H1 (cell line): ENCODE measurements at regions not wholly inside any gene's neighbourhood (a gene's known extent, or its start where the extent isn't known, plus 50 kb on each side); places are given as distances from the start of the nearest gene placed in this dataset.

ENCODE experiments used
- CTCF ChIA-PET: fragments of 300-600 bp; sonication (Branson Sonifier 250); formaldehyde crosslinking; loops from one replicate; lab custom pipeline; 2021; ENCODE audit not compliant: partially characterized antibody; lab: Charles Lee
- POLR2A ChIA-PET: fragments of 300-600 bp; sonication (Branson Sonifier 250); formaldehyde crosslinking; loops from one replicate; lab custom pipeline; 2021; ENCODE audit warnings: inconsistent platforms; ENCODE audit not compliant: partially characterized antibody; lab: Charles Lee
- DNase-seq, 2 experiments: peaks; one replicate each; pipeline versions ENCODE4 v3.0.0 to v3.0.0-alpha.2; 2010 to 2022; ENCODE audit warnings: low spot score in 2 of 2, low read depth in 1 of 2, mixed read lengths in 1 of 2
- FAIRE-seq: peaks from 2 replicates; lab custom pipeline; 2011; peaks lifted over from hg19 to GRCh38; lab: Jason Lieb, UNC
- H2AFZ ChIP-seq: 2 replicates; pipeline ENCODE4 v1.8.1; 2012; ENCODE audit warnings: low read length, inconsistent platforms
- H2AK5ac ChIP-seq: 2 replicates; pipeline ENCODE4 v1.6.1; 2013; ENCODE audit warnings: low read depth, low read length
- H2BK120ac ChIP-seq: replicated peaks from 2 replicates; pipeline ENCODE3; 2013; ENCODE audit warnings: low read depth, low read length, inconsistent platforms
- H2BK12ac ChIP-seq: 2 replicates; pipeline ENCODE4 v1.6.1; 2013; ENCODE audit warnings: low read depth, low read length
- H2BK15ac ChIP-seq: 2 replicates; pipeline ENCODE4 v1.6.1; 2013; ENCODE audit warnings: low read length
- H2BK20ac ChIP-seq: 2 replicates; pipeline ENCODE4 v1.6.1; 2013; ENCODE audit warnings: low read length
- H2BK5ac ChIP-seq: 2 replicates; pipeline ENCODE4 v1.6.1; 2013; ENCODE audit warnings: low read depth, low read length
- H3K14ac ChIP-seq: 2 replicates; pipeline ENCODE4 v1.6.1; 2013; ENCODE audit warnings: inconsistent platforms; ENCODE audit not compliant: insufficient read length
- H3K18ac ChIP-seq: 2 replicates; pipeline ENCODE4 v1.6.1; 2013; ENCODE audit warnings: low read length; ENCODE audit errors: extremely low read depth
- H3K23ac ChIP-seq: 2 replicates; pipeline ENCODE4 v1.6.1; 2013; ENCODE audit warnings: inconsistent platforms; ENCODE audit not compliant: insufficient read length
- H3K23me2 ChIP-seq: 2 replicates; pipeline ENCODE4 v1.6.1; 2013; ENCODE audit warnings: low read depth, low read length
- H3K27ac ChIP-seq: 2 replicates; pipeline ENCODE4 v1.6.1; 2011; ENCODE audit warnings: low read depth, low read length, inconsistent platforms
- H3K27me3 ChIP-seq, 4 experiments: replicated peaks in 1 of 4; 1 replicate in 1 of 4; 2 replicates in 3 of 4; pipeline versions ENCODE4 v1.6.1 to v1.8.1; 2011 to 2013; ENCODE audit warnings: low read length in 3 of 4, mild to moderate bottlenecking in 3 of 4, inconsistent platforms in 2 of 4, mixed read lengths in 2 of 4, moderate library complexity in 1 of 4; ENCODE audit not compliant: control insufficient read depth in 3 of 4, insufficient read depth in 3 of 4; ENCODE audit errors: extremely low read depth in 1 of 4
- H3K36me3 ChIP-seq, 4 experiments: 2 replicates each; pipeline versions ENCODE4 v1.6.1 to v1.8.1; 2011 to 2013; ENCODE audit warnings: mild to moderate bottlenecking in 4 of 4, low read length in 3 of 4, moderate library complexity in 2 of 4, control low read depth in 1 of 4, inconsistent platforms in 1 of 4; ENCODE audit not compliant: insufficient read depth in 4 of 4, control insufficient read depth in 2 of 4
- H3K4ac ChIP-seq: replicated peaks from 2 replicates; pipeline ENCODE3; 2013; ENCODE audit warnings: low read length, low read depth, mixed read lengths, inconsistent platforms; ENCODE audit not compliant: insufficient read length
- H3K4me1 ChIP-seq, 4 experiments: replicated peaks in 1 of 4; 1 replicate in 1 of 4; 2 replicates in 3 of 4; pipeline versions ENCODE4 v1.6.1 to v1.8.1; 2011 to 2013; ENCODE audit warnings: low read length in 3 of 4, inconsistent platforms in 2 of 4, mixed read lengths in 1 of 4; ENCODE audit not compliant: insufficient read depth in 4 of 4, control insufficient read depth in 3 of 4
- H3K4me2 ChIP-seq, 2 experiments: 2 replicates each; pipeline versions ENCODE4 v1.6.1 to v1.8.1; 2011 to 2013; ENCODE audit warnings: low read depth in 2 of 2, low read length in 2 of 2, control low read depth in 1 of 2, inconsistent platforms in 1 of 2, mild to moderate bottlenecking in 1 of 2; ENCODE audit not compliant: insufficient read depth in 1 of 2
- H3K4me3 ChIP-seq, 4 experiments: fragments of 200-600, 300-600 bp in 1 of 4; sonication (generic), shearing (Covaris generic), sonication (Bioruptor Twin) in 1 of 4; 2 replicates each; pipeline versions ENCODE4 v1.5.1 to v1.8.1; 2011 to 2016; ENCODE audit warnings: low read length in 4 of 4, low read depth in 3 of 4, control low read depth in 2 of 4, inconsistent platforms in 2 of 4, mild to moderate bottlenecking in 2 of 4, mixed read lengths in 1 of 4, moderate library complexity in 1 of 4; ENCODE audit not compliant: insufficient read depth in 2 of 4; ENCODE audit errors: extremely low read depth in 1 of 4
- H3K56ac ChIP-seq: replicated peaks from 2 replicates; pipeline ENCODE3; 2013; ENCODE audit warnings: low read depth, mild to moderate bottlenecking, mixed read lengths, low read length, inconsistent platforms; ENCODE audit not compliant: insufficient read length
- H3K79me1 ChIP-seq: 2 replicates; pipeline ENCODE4 v1.6.1; 2013; ENCODE audit warnings: low read depth, low read length, control low read depth
- H3K79me2 ChIP-seq, 2 experiments: 2 replicates each; pipeline versions ENCODE4 v1.6.1 to v1.8.1; 2012 to 2013; ENCODE audit warnings: low read length in 2 of 2, mild to moderate bottlenecking in 2 of 2, inconsistent platforms in 1 of 2; ENCODE audit not compliant: insufficient read depth in 2 of 2, control insufficient read depth in 1 of 2
- H3K9ac ChIP-seq, 4 experiments: replicated peaks in 1 of 4; 1 replicate in 1 of 4; 2 replicates in 3 of 4; pipeline versions ENCODE4 v1.6.1 to v1.8.1; 2011 to 2013; ENCODE audit warnings: low read depth in 3 of 4, low read length in 3 of 4, control low read depth in 2 of 4, mild to moderate bottlenecking in 2 of 4, moderate library complexity in 2 of 4, inconsistent platforms in 1 of 4; ENCODE audit errors: extremely low read depth in 1 of 4
- H3K9me3 ChIP-seq, 2 experiments: 2 replicates each; pipeline versions ENCODE4 v1.6.1 to v1.8.1; 2012 to 2013; ENCODE audit warnings: mild to moderate bottlenecking in 2 of 2, moderate library complexity in 2 of 2, control low read depth in 1 of 2, inconsistent platforms in 1 of 2, low read depth in 1 of 2, low read length in 1 of 2, mixed read lengths in 1 of 2; ENCODE audit not compliant: insufficient read depth in 2 of 2
- H4K20me1 ChIP-seq, 2 experiments: replicated peaks in 1 of 2; 2 replicates each; pipeline versions ENCODE3 to v1.8.1; 2011 to 2013; ENCODE audit warnings: inconsistent platforms in 2 of 2, low read length in 2 of 2, mild to moderate bottlenecking in 1 of 2; ENCODE audit not compliant: insufficient read depth in 2 of 2, control insufficient read depth in 1 of 2
- H4K5ac ChIP-seq: 2 replicates; pipeline ENCODE4 v1.6.1; 2013; ENCODE audit warnings: low read length, low read depth, mixed read lengths, inconsistent platforms; ENCODE audit not compliant: insufficient read length
- H4K8ac ChIP-seq: 2 replicates; pipeline ENCODE4 v1.8.0; 2013; ENCODE audit warnings: mild to moderate bottlenecking, moderate library complexity, low read length, inconsistent platforms; ENCODE audit not compliant: insufficient read depth; ENCODE audit errors: extremely low read depth
- H4K91ac ChIP-seq: replicated peaks from 2 replicates; pipeline ENCODE3; 2013; ENCODE audit warnings: low read length, mixed read lengths, inconsistent platforms; ENCODE audit not compliant: insufficient read length
- CBX5 ChIP-seq: fragments of 300-800, 300-1000 bp; sonication (generic); IDR thresholded peaks from 2 replicates; pipeline ENCODE4 v1.7.1; 2016; ENCODE audit warnings: antibody characterized with exemption, low read length, low read depth
- CHD1 ChIP-seq: IDR thresholded peaks from 2 replicates; pipeline ENCODE4 v1.6.1; 2012; ENCODE audit warnings: low read depth, low read length, improper control_type of control experiment
- CHD2 ChIP-seq: IDR thresholded peaks from 2 replicates; pipeline ENCODE4 v1.6.1; 2012; ENCODE audit warnings: low read length, improper control_type of control experiment
- EZH2 ChIP-seq: fragments of 200-600 bp; sonication (generic); IDR thresholded peaks from 2 replicates; pipeline ENCODE4 v1.7.1; 2012; ENCODE audit warnings: low read depth, mild to moderate bottlenecking, moderate library complexity, low read length, inconsistent platforms; ENCODE audit not compliant: severe bottlenecking
- JUND ChIP-seq: IDR thresholded peaks from 2 replicates; pipeline ENCODE4 v1.6.1; 2011; ENCODE audit warnings: mild to moderate bottlenecking, improper control_type of control experiment, low read length
- MAX ChIP-seq: IDR thresholded peaks from 2 replicates; pipeline ENCODE4 v1.6.1; 2012; ENCODE audit warnings: inconsistent platforms
- RAD21 ChIP-seq, 2 experiments: IDR thresholded peaks in 1 of 2; conservative IDR thresholded peaks in 1 of 2; 2 replicates each; pipeline ENCODE4 v1.6.1; 2011; ENCODE audit warnings: low read depth in 2 of 2, low read length in 2 of 2, improper control_type of control experiment in 1 of 2, inconsistent platforms in 1 of 2, mild to moderate bottlenecking in 1 of 2, moderate library complexity in 1 of 2
- RNF2 ChIP-seq: fragments of 200-900, 300-1000 bp; sonication (generic); IDR thresholded peaks from 2 replicates; pipeline ENCODE4 v1.7.1; 2016; ENCODE audit warnings: borderline replicate concordance, low read depth, mild to moderate bottlenecking, antibody characterized with exemption, low read length; ENCODE audit not compliant: poor library complexity, severe bottlenecking; ENCODE audit errors: missing control alignments
- SIN3A ChIP-seq, 2 experiments: IDR thresholded peaks in 1 of 2; conservative IDR thresholded peaks in 1 of 2; 2 replicates each; pipeline ENCODE4 v1.6.1; 2011 to 2012; ENCODE audit warnings: low read length in 2 of 2, improper control_type of control experiment in 1 of 2, low read depth in 1 of 2, mild to moderate bottlenecking in 1 of 2
- TAF1 ChIP-seq: IDR thresholded peaks from 2 replicates; pipeline ENCODE4 v1.6.1; 2011; ENCODE audit warnings: mild to moderate bottlenecking, low read depth, low read length
- TEAD4 ChIP-seq: IDR thresholded peaks from 2 replicates; pipeline ENCODE4 v1.6.1; 2012; ENCODE audit warnings: low read depth, low read length, inconsistent platforms, mixed read lengths
- ZNF274 ChIP-seq: IDR thresholded peaks from 2 replicates; pipeline ENCODE4 v1.7.0; 2012; ENCODE audit warnings: low read length, borderline replicate concordance; ENCODE audit errors: extremely low read depth
- WGBS, 2 experiments: shearing (Covaris generic) in 1 of 2; methylation state at CpG; one replicate each; pipeline versions ENCODE4 v1.1.6 to v1.1.7; 2013 to 2015; ENCODE audit warnings: low lambda C conversion rate in 2 of 2, mixed read lengths in 2 of 2, inconsistent platforms in 1 of 2, low coverage in 1 of 2, missing lambda C conversion rate in 1 of 2; ENCODE audit not compliant: insufficient replicate concordance in 2 of 2, insufficient coverage in 1 of 2, insufficient read length in 1 of 2; ENCODE audit errors: extremely low coverage in 1 of 2, missing lambda C conversion rate in 1 of 2; 5-methylcytosine and 5-hydroxymethylcytosine counted together

GRCh38 chr20:47952023-47952564 is 166.8 kb upstream of the SULF2 start:
- FAIRE-seq (no peak), DNase-seq (no peak)
- Histone ChIP-seq H3K27me3 (no peaks in the 10 kb centered on the region), H2BK120ac (no peak overlapping the region), H2BK5ac (no peak overlapping the region), H2BK12ac (no peak overlapping the region), H3K14ac (no peak overlapping the region), H3K23me2 (no peaks in the 10 kb centered on the region), H3K23ac (no peak overlapping the region), H4K5ac (no peak overlapping the region), H4K20me1 (no peaks in the 10 kb centered on the region), H2AK5ac (no peak overlapping the region), H3K36me3 (no peaks in the 10 kb centered on the region), H3K56ac (no peak overlapping the region), H4K91ac (no peak overlapping the region), H3K79me2 (no peaks in the 10 kb centered on the region), H2AFZ (no peak overlapping the region), H3K9me3 (no peaks in the 10 kb centered on the region; a peak in 1 of 4 replicates), H2BK15ac (no peak overlapping the region), H3K4me2 (no peak overlapping the region), H3K4me1 (no peaks in the 10 kb centered on the region; a peak in 1 of 7 replicates), H3K18ac (no peak overlapping the region), H3K4me3 (no peak overlapping the region), H3K9ac (no peak overlapping the region), H2BK20ac (no peak overlapping the region), H4K8ac (no peak overlapping the region), H3K4ac (no peak overlapping the region), H3K27ac (no peak overlapping the region), H3K79me1 (no peaks in the 10 kb centered on the region)
- CTCF ChIA-PET: interaction anchor here (0.7 kb wide), 1 partner anchor 226 kb away, joined by 3 read pairs; no protein-coding TSS in a partner anchor
- POLR2A ChIA-PET: interaction anchor here (0.9 kb wide), 1 partner anchor 11 kb away, joined by 3 read pairs; no protein-coding TSS in a partner anchor
- 90% methylated on average over 9 of the region's 9 CpGs; no CpG with 5 or more reads in 1 of the 2 experiments for WGBS, 2 experiments
- TF ChIP-seq CBX5: no peak
- TF ChIP-seq MAX: no peak
- TF ChIP-seq CHD1: no peak
- TF ChIP-seq ZNF274: no peak
- TF ChIP-seq TEAD4: no peak
- TF ChIP-seq RNF2: no peak
- TF ChIP-seq EZH2: no peak
- no peak for TF ChIP-seq SIN3A (conservative IDR thresholded peaks at IDR 0.05 in 1 of 2, IDR thresholded peaks at IDR 0.05 in 1 of 2; ENCODE audit: low read depth in 1 of 2, low read length in 2 of 2)
- no peak for TF ChIP-seq JUND
- TF ChIP-seq TAF1: no peak
- TF ChIP-seq CHD2: no peak
- TF ChIP-seq RAD21 (IDR thresholded peaks at IDR 0.05 in 1 of 2, conservative IDR thresholded peaks at IDR 0.05 in 1 of 2; ENCODE audit: low read depth in 2 of 2, low read length in 2 of 2): no peak
